Right cardiac atrium (tissue), 5 donors: ENCODE measurements at regions not wholly inside any gene's neighbourhood (a gene's known extent, or its start where the extent isn't known, plus 50 kb on each side); places are given as distances from the start of the nearest gene placed in this dataset.

Source experiments
- ATAC-seq, 2 donors: fragments of 200-7000 bp; cut with Tn5 transposase; one replicate each; pipeline versions ENCODE4 v1.8.0 to v1.9.1; 2020; ENCODE audit warnings: moderate library complexity in 2 of 2, mild to moderate bottlenecking in 1 of 2
- DNase-seq, 3 donors: peaks; one replicate each; pipeline ENCODE4 v3.0.0-alpha.2; 2020
- H3K27ac ChIP-seq: one replicate; pipeline ENCODE4 v1.5.1; 2013; ENCODE audit warnings: mild to moderate bottlenecking, low read length, control low read depth, moderate library complexity
- H3K27me3 ChIP-seq: one replicate; pipeline ENCODE4 v1.6.1; 2013; ENCODE audit not compliant: control insufficient read depth, insufficient read depth
- H3K4me1 ChIP-seq: one replicate; pipeline ENCODE4 v1.6.1; 2013; ENCODE audit warnings: low read length; ENCODE audit not compliant: control insufficient read depth, insufficient read depth
- H3K4me3 ChIP-seq: one replicate; pipeline ENCODE4 v1.5.1; 2013; ENCODE audit warnings: low read length, control low read depth
- H3K9me3 ChIP-seq: one replicate; pipeline ENCODE4 v1.6.1; 2013; ENCODE audit warnings: low read length; ENCODE audit not compliant: control insufficient read depth
- WGBS: extraction: QIAGEN DNeasy Blood & Tissue Kit; methylation state at CpG from one replicate; pipeline ENCODE4 v1.1.7; 2013; 5-methylcytosine and 5-hydroxymethylcytosine counted together
- intact Hi-C, 4 donors: fragments of 100-400 bp; cut with DNase I; formaldehyde crosslinking; loops; one replicate each; pipeline versions ENCODE4 v1.11.0 to v1.14.0; 2022 to 2023
- donor health status: healthy with polysubstance abuse.
- donor health status: DM: no; HTN: yes; CAD: no.
- donor health status: DM: no; HTN: no; CAD: no.
- donor health status: DM: no; HTN: yes; CAD: no; lungs with severe emphysema.
- donor health status: DM: yes; HTN: yes; CAD: no.

GRCh38 chr7:27299861-27300260, 57.3 kb downstream of the EVX1 start:
- no peak for ATAC-seq
- H3K4me3 ChIP-seq, result no peak overlapping the region
- no peaks in the 10 kb centered on the region for H3K27me3 ChIP-seq
- intact Hi-C loops, result no loop called here
- no peaks in the 10 kb centered on the region for H3K9me3 ChIP-seq
- no peak overlapping the region for H3K27ac ChIP-seq
- 92% methylated on average over 3 of the region's 3 CpGs for WGBS
- no peaks in the 10 kb centered on the region for H3K4me1 ChIP-seq
- DNase-seq, result no peak

GRCh38 chr7:27300421-27300820, 57.8 kb downstream of the EVX1 start:
- H3K27ac ChIP-seq, result no peak overlapping the region
- no peak for DNase-seq
- H3K4me1 ChIP-seq, result no peaks in the 10 kb centered on the region
- no peak overlapping the region for H3K4me3 ChIP-seq
- intact Hi-C loops, result no loop called here
- ATAC-seq, result no peak
- no peaks in the 10 kb centered on the region for H3K9me3 ChIP-seq
- WGBS, result 63% methylated on average over 3 of the region's 3 CpGs
- H3K27me3 ChIP-seq, result no peaks in the 10 kb centered on the region

DNA sequence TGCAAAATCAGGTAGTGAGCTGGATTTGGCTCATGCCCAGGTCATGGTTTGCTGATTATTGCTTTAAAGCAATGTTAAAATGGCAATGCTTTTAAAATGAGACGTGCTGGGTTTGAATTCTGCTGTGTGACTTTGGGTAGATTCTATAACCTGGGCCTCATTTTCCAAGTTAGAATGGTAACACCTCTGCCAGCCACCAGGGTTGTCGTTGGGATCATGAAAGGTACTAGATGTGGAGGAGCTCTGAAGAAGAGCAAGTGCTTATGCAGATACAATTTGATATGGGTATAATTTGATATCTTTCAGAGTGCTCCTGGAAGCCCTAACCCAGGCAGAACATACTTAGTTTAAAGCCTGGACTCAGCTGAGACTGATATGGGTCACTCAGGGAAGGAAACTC, 60.0 kb downstream of the EVX1 start:
- intact Hi-C loops, result no loop called here
- Histone ChIP-seq H3K9me3 (no peaks in the 10 kb centered on the region), H3K27me3 (no peaks in the 10 kb centered on the region), H3K4me3 (no peak overlapping the region), H3K4me1 (no peaks in the 10 kb centered on the region), H3K27ac (no peak overlapping the region)
- ATAC-seq, result no peak
- WGBS, result 84% methylated on average over 2 of the region's 2 CpGs
- DNase-seq, result no peak

GRCh38 chr7:27303026-27303425, 60.4 kb downstream of the EVX1 start:
- Histone ChIP-seq H3K27me3 (no peaks in the 10 kb centered on the region), H3K27ac (no peak overlapping the region), H3K4me3 (no peak overlapping the region), H3K9me3 (no peaks in the 10 kb centered on the region), H3K4me1 (no peaks in the 10 kb centered on the region)
- intact Hi-C loops, result no loop called here
- 70% methylated on average over 5 of the region's 5 CpGs for WGBS
- ATAC-seq (no peak), DNase-seq (no peak)

- WGBS, result 85% methylated on average over 6 of the region's 6 CpGs
- intact Hi-C loops, result no loop called here
- Histone ChIP-seq H3K4me1 (no peaks in the 10 kb centered on the region), H3K27ac (no peak overlapping the region), H3K9me3 (no peaks in the 10 kb centered on the region), H3K27me3 (no peaks in the 10 kb centered on the region), H3K4me3 (no peak overlapping the region)
- DNase-seq, result no peak
- ATAC-seq, result no peak
Observed at GRCh38 chr7:27305854-27306253, 63.3 kb downstream of the EVX1 start.

GRCh38 chr7:27312820-27313219, 70.2 kb downstream of the EVX1 start:
- Histone ChIP-seq H3K4me1 (no peaks in the 10 kb centered on the region), H3K27ac (no peak overlapping the region), H3K27me3 (no peaks in the 10 kb centered on the region), H3K9me3 (no peaks in the 10 kb centered on the region), H3K4me3 (no peak overlapping the region)
- DNase-seq (no peak), ATAC-seq (no peak)
- intact Hi-C loops, result no loop called here
- 79% methylated on average over 4 of the region's 4 CpGs for WGBS

GRCh38 chr7:27314111-27314510, 71.5 kb downstream of the EVX1 start:
- intact Hi-C loops, result no loop called here
- Histone ChIP-seq H3K27me3 (no peaks in the 10 kb centered on the region), H3K4me3 (no peak overlapping the region), H3K4me1 (no peaks in the 10 kb centered on the region), H3K9me3 (no peaks in the 10 kb centered on the region), H3K27ac (no peak overlapping the region)
- ATAC-seq (no peak), DNase-seq (no peak)
- 44% methylated on average over 3 of the region's 3 CpGs for WGBS

- Histone ChIP-seq H3K4me1 (no peaks in the 10 kb centered on the region), H3K9me3 (no peaks in the 10 kb centered on the region), H3K4me3 (no peak overlapping the region), H3K27me3 (no peaks in the 10 kb centered on the region), H3K27ac (no peak overlapping the region)
- 60% methylated on average over 5 of the region's 5 CpGs for WGBS
- DNase-seq (no peak), ATAC-seq (no peak)
- intact Hi-C loops, result no loop called here
Observed at GRCh38 chr7:27315066-27315465, 72.5 kb downstream of the EVX1 start.

DNA sequence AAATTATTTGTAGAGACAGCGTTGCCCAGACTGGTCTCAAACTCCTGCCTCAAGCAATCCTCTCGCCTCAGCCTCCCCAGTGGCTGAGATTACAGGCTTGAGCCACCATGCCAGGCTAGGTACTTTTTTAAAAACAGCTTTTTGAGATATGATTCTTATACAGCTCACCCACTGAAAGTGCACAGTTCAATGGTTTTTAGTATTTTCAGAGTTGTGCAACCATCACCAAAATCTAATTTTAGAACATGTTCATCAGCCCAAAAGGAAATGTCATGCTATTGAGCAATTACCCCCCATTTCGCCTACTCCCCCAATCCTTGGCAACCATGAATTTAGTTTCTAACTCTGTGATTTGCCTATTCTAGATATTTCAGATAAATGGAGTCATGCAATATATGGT, 73.7 kb downstream of the EVX1 start:
- no peaks in the 10 kb centered on the region for H3K4me1 ChIP-seq
- 50% methylated on average over 3 of the region's 3 CpGs for WGBS
- H3K9me3 ChIP-seq, result no peaks in the 10 kb centered on the region
- no peaks in the 10 kb centered on the region for H3K27me3 ChIP-seq
- no peak overlapping the region for H3K4me3 ChIP-seq
- no peak overlapping the region for H3K27ac ChIP-seq
- no peak for ATAC-seq
- DNase-seq, result no peak
- intact Hi-C loops, result no loop called here

GRCh38 chr7:27324246-27324645, 81.6 kb downstream of the EVX1 start:
- ATAC-seq, result no peak

GRCh38 chr7:27329909-27330308, 87.3 kb downstream of the EVX1 start:
- Histone ChIP-seq H3K27ac (no peak overlapping the region), H3K4me3 (no peak overlapping the region), H3K9me3 (no peaks in the 10 kb centered on the region), H3K4me1 (no peaks in the 10 kb centered on the region), H3K27me3 (no peaks in the 10 kb centered on the region)
- DNase-seq (no peak), ATAC-seq (no peak)
- 18% methylated on average over 1 of the region's 1 CpG for WGBS
- intact Hi-C loops, result no loop called here

More at GRCh38 chr7:27324246-27324645, 81.6 kb downstream of the EVX1 start:
- Histone ChIP-seq H3K27ac (no peak overlapping the region), H3K4me1 (no peaks in the 10 kb centered on the region), H3K9me3 (no peaks in the 10 kb centered on the region), H3K4me3 (no peak overlapping the region), H3K27me3 (no peaks in the 10 kb centered on the region)
- DNase-seq, result no peak
- intact Hi-C loops, result no loop called here

DNA sequence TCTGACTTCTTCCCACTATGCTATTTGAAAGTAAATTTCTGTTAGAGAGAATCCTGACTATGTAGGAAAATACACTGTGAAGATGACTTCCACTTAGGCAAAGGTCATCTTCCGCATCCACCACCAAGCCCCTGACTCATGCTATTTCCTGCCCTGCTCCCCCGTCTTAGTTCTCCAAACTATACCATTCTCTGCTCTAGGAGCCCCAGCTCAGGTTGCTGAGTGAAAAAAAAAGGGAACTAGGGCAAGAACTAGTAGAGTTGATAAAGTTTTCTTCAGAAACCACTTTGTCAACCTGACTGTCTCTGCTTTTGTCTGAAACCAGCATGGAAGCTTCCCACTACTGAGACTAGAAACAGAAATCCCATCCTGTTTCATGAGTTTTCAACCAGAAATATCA, 96.9 kb downstream of the EVX1 start:
- 54% methylated on average over 2 of the region's 2 CpGs for WGBS
- DNase-seq (peak in 1 of 3 donors; percentile 40), ATAC-seq (no peak)
- Histone ChIP-seq H3K4me3 (no peak overlapping the region), H3K9me3 (no peaks in the 10 kb centered on the region), H3K27me3 (no peaks in the 10 kb centered on the region), H3K27ac (no peak overlapping the region), H3K4me1 (no peaks in the 10 kb centered on the region)
- intact Hi-C loops, result no loop called here
